ENCODE measurements at regions not wholly inside any gene's neighbourhood (a gene's known extent, or its start where the extent isn't known, plus 50 kb on each side); places are given as distances from the start of the nearest gene placed in this dataset.

DNA sequence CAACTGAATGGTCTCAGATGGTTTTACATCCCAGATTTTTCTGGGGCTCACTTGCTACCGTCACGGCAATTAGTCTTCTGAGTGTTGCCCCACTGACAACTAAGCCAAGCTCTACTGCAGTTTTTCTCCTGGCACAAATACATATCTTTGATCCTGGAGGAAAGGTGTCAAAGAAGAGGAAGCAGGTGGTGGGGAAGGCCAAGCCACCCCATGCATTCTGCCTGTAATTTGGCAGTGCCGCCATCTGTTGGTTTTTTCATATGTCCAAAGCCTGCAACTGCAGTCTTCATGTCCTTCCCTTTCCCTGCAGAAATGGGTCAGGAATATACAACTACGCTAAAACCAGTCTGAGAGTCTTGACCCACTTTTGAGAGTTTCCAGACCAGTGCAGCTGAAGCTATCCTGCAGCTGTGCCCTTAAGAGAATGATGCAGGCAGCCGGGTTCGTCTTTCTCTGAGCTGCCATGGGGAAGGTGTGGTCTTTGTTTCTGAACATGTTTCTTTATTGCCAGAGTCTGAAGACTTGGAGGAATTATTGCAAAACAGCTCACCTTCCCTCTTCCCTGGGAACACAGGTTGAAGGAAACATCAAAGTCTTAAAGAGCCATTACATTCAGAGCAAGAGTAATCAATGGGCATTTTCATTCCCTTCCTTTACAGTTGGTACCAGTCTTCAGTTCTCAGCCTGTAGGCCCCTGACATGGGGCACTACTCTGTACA, 71.8 kb upstream of the ATL2 start:
- TF ChIP-seq CTCF (conservative IDR thresholded peaks at IDR 0.05): no peak
- H3K27ac ChIP-seq: no peak overlapping the region

DNA sequence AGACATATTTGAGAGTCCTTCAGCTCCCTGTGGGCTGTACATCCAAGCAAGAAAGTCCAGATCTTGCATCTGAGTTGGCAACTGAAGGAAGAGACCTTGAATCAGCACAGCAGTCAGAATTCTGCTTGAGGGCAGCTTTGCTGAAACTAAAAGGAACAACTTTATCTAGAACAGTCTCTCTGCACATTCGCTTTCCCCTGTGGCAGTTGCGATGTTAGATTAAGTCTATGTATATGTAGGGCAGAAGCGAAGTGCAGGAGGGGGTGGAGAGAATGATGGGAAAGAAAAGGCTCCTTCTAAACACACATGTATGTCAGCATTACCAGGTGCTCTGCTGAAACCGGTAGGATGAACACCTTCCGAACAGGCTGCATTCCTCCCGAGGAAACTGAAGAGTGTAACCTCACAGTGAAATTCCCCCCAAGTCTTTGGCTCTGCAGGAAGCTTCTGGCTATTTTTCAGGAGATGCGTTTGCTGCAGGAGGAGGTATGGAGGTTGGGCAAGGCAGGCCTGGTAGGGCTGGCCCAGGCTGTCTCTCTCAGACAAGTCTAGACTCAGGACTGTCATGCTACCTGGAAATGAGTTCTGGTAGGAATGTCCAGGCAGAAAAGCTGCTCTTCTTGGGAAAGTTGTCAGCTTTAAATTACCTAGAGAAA, 70.0 kb upstream of the ATL2 start:
- no peak for TF ChIP-seq CTCF (conservative IDR thresholded peaks at IDR 0.05)
- no peak overlapping the region for H3K27ac ChIP-seq

GRCh38 chr2:38446418-38446817, 69.3 kb upstream of the ATL2 start:
- TF ChIP-seq CTCF (conservative IDR thresholded peaks at IDR 0.05): 0 out of 2 replicates have a peak, but pooled peaks have one; percentile 24
- H3K27ac ChIP-seq: no peak overlapping the region

- no peak for TF ChIP-seq CTCF (conservative IDR thresholded peaks at IDR 0.05)
- H3K27ac ChIP-seq: no peak overlapping the region
Observed at GRCh38 chr2:38444247-38444646, 67.2 kb upstream of the ATL2 start.

DNA sequence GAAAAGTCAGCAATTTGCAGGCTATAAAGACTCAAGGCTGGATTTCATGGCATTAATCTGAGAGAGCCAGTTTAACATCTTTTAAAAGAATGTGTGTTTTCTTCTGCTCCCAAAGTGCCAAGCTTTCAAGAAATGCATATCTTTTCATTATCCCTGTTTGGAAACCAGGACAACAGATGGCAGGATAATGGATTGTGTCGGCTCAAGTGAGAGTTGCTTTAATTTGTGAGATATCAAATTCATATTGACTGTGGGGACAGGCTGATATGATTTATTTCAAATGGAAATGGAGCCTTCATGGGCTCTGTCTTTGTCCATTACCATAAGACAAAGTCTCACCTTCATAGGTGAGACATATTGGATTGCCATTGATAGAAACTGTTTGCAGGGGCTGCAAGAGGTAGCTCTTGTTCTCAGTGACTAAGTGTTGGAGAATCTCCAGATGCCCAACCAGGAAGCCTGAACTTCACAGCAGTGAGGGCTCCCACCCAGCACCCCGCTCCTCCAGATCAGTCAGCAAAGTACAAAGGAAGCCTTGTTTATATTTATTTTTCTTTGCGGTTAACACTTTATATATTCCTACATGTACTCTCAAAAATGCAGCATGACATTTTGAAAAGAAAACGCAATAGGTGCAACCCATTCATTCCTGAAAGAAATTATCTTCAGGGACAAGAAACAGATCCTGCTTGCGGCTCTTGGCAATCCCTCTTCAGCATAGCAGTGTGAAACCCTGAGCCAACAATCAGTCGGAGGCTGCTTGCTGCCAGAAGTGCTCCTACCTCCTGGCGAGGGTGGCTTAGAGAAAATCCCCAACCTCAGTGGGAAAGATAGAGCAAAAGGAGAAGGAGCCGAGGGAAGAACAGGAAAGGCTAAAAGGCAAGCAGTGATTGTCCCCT, 65.8 kb upstream of the ATL2 start:
- no peak overlapping the region for H3K27ac ChIP-seq
- TF ChIP-seq CTCF (conservative IDR thresholded peaks at IDR 0.05): no peak

DNA sequence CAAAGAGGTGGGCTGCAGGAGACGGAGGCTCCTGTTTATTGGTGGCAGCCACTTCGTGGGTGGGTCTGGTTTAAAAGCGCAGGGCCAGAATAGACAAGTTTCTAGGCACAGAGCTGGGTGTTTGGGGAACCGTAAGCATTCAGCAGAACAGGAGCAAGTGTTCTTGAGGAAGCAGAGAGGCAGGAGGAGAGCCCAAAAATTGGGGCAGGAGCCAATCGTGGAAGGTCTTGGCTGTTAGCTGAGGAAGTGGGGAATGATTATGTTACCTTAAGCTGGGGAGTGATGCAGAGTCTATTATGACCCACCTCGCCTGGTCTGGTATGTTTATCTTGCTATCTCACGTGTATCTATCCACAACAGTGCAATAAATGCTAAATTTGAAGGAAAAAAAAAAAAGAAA, 64.3 kb upstream of the ATL2 start:
- no peak for TF ChIP-seq CTCF (conservative IDR thresholded peaks at IDR 0.05)
- no peak overlapping the region for H3K27ac ChIP-seq

DNA sequence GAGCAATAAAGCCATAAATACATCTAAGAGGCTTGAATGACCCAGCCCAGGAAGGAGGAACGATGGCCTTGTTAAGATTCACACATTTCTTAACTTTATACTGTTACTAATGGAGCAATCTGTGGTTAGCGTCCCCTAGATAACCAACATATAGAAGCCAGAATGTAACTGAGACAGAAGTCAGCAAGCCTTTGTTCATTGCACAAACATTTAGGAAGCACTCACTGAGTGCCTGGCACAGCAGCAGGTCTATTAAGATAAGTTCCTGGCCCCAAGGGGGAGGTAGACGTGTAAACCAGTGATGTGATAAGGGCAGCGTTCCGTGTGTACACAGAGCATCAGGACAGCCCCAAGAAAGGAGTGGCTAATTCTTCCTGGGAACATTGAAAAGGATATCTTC, 63.6 kb upstream of the ATL2 start:
- H3K27ac ChIP-seq: no peak overlapping the region
- TF ChIP-seq CTCF (conservative IDR thresholded peaks at IDR 0.05): no peak

Measured in VCaP (cell line).